Fibroblast of pulmonary artery (primary cell): ENCODE measurements at regions not wholly inside any gene's neighbourhood (a gene's known extent, or its start where the extent isn't known, plus 50 kb on each side); places are given as distances from the start of the nearest gene placed in this dataset.

Experiments
- DNase-seq: peaks from one replicate; pipeline ENCODE4 v3.0.0-alpha.2; 2010; ENCODE audit warnings: low read depth
- H3K4me3 ChIP-seq: replicated peaks from 2 replicates; pipeline ENCODE4 v1.5.1; 2011; ENCODE audit warnings: low read depth, mild to moderate bottlenecking, control low read depth, low read length, moderate library complexity
- CTCF ChIP-seq: IDR thresholded peaks from 2 replicates; pipeline ENCODE4 v1.5.1; 2011; ENCODE audit warnings: mild to moderate bottlenecking, control low read depth, low read length, inconsistent platforms; ENCODE audit errors: missing control alignments

- DNase-seq: no peak
- no peak overlapping the region for H3K4me3 ChIP-seq
- no peak for TF ChIP-seq CTCF
These were observed 923.3 kb downstream of the FAT4 start for GRCh38 chr4:126238013-126238412.

- H3K4me3 ChIP-seq: no peak overlapping the region
- no peak for TF ChIP-seq CTCF
- DNase-seq: no peak
These were observed 926.9 kb downstream of the FAT4 start for GRCh38 chr4:126241634-126242033.

GRCh38 chr4:126242679-126243390 is 928.1 kb downstream of the FAT4 start:
- peak; percentile 66 for DNase-seq
- H3K4me3 ChIP-seq: no peak overlapping the region
- no peak for TF ChIP-seq CTCF

GRCh38 chr4:126247409-126247808 is 932.7 kb downstream of the FAT4 start:
- no peak for TF ChIP-seq CTCF
- DNase-seq: no peak
- no peak overlapping the region for H3K4me3 ChIP-seq

- no peak overlapping the region for H3K4me3 ChIP-seq
- no peak for TF ChIP-seq CTCF
- DNase-seq: no peak
These were observed 935.3 kb downstream of the FAT4 start for GRCh38 chr4:126250006-126250405.

- no peak overlapping the region for H3K4me3 ChIP-seq
- TF ChIP-seq CTCF: no peak
- no peak for DNase-seq
These were observed 936.4 kb downstream of the FAT4 start for GRCh38 chr4:126251169-126251568.

GRCh38 chr4:126262665-126263064 is 947.9 kb downstream of the FAT4 start:
- DNase-seq: no peak
- H3K4me3 ChIP-seq: no peak overlapping the region
- no peak for TF ChIP-seq CTCF
